ENCODE measurements at regions not wholly inside any gene's neighbourhood (a gene's known extent, or its start where the extent isn't known, plus 50 kb on each side); places are given as distances from the start of the nearest gene placed in this dataset.

DNA sequence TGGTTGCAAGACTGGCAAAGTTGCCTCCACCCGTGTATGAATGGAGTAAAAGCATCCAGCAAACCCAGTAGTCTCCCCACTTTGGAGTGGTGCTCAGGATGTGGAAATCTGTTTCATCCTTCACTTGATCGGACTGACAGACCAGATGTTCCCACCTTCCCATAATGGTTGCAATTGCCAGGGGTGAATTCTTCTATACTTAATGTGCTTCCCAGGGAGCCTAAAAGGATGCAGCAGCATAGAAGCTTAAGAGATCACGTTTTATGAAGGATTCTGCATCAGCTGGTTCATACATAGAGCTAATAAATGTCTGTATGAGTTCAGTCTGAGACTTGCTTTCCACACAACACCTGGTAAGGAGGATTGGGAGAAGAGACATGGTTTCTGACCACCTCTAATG, 198.8 kb upstream of the S1PR3 start:
- TF ChIP-seq, protein P1, sequence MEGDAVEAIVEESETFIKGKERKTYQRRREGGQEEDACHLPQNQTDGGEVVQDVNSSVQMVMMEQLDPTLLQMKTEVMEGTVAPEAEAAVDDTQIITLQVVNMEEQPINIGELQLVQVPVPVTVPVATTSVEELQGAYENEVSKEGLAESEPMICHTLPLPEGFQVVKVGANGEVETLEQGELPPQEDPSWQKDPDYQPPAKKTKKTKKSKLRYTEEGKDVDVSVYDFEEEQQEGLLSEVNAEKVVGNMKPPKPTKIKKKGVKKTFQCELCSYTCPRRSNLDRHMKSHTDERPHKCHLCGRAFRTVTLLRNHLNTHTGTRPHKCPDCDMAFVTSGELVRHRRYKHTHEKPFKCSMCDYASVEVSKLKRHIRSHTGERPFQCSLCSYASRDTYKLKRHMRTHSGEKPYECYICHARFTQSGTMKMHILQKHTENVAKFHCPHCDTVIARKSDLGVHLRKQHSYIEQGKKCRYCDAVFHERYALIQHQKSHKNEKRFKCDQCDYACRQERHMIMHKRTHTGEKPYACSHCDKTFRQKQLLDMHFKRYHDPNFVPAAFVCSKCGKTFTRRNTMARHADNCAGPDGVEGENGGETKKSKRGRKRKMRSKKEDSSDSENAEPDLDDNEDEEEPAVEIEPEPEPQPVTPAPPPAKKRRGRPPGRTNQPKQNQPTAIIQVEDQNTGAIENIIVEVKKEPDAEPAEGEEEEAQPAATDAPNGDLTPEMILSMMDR (IDR thresholded peaks at IDR 0.05) = no peak
- TF ChIP-seq POLR2AphosphoS5 (IDR thresholded peaks at IDR 0.05) = no peak

Measured in suprapubic skin (tissue), 3 donors.